ENCODE measurements at regions not wholly inside any gene's neighbourhood (a gene's known extent, or its start where the extent isn't known, plus 50 kb on each side); places are given as distances from the start of the nearest gene placed in this dataset.

GRCh38 chr9:89749500-89750116 is 144.8 kb downstream of the GADD45G start:
- no peak for TF ChIP-seq ZBTB20 (tag by site-specific recombination; IDR thresholded peaks at IDR 0.05)
- no peak for TF ChIP-seq CTCF (tag by site-specific recombination; IDR thresholded peaks at IDR 0.05)
- TF ChIP-seq YY1 (tag by site-specific recombination; IDR thresholded peaks at IDR 0.05): no peak
- TF ChIP-seq ZNF426 (tag by site-specific recombination; IDR thresholded peaks at IDR 0.05): no peak
- no peak for TF ChIP-seq SP2 (tag by site-specific recombination; IDR thresholded peaks at IDR 0.05)
- TF ChIP-seq TRIM28 (IDR thresholded peaks at IDR 0.05; ENCODE audit: borderline replicate concordance, low read length): no peak
- TF ChIP-seq ZNF670 (tag by site-specific recombination; IDR thresholded peaks at IDR 0.05; ENCODE audit: low read depth): no peak
- no peak for TF ChIP-seq ZNF560 (tag by site-specific recombination; IDR thresholded peaks at IDR 0.05; ENCODE audit: borderline replicate concordance)
- TF ChIP-seq ZNF501 (tag by site-specific recombination; IDR thresholded peaks at IDR 0.05): no peak
- TF ChIP-seq BCL6B (tag by site-specific recombination; IDR thresholded peaks at IDR 0.05): no peak
- TF ChIP-seq REST (tag by site-specific recombination; IDR thresholded peaks at IDR 0.05): no peak
